ENCODE measurements at regions not wholly inside any gene's neighbourhood (a gene's known extent, or its start where the extent isn't known, plus 50 kb on each side); places are given as distances from the start of the nearest gene placed in this dataset.
A peak's percentile ranks its signal among the peaks of the same experiment; 100 is the strongest.

- no peak for DNase-seq
These were observed 1407.6 kb upstream of the USP9Y start for GRCh38 chrY:11293392-11293791.

DNA sequence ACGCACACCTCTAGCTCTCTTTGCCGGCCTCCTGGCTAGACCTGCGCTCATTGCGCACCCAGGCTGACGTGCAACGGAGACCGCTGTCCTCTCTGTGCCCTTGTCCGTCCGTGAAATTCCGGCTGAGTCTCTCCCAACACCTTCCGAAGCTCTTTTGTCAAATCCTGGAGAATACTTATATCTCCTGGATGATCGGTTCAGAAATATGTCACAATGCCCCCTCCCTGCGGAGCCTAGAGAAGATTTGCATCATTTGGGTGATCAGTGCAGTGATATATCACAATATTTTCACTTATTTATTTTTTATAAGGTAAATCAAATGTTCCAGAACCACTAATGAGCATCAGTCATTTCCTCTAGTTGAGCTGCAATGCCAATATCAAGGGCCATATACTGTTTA, 1366.9 kb upstream of the USP9Y start:
- DNase-seq, result peak; percentile 0
